ENCODE measurements at regions not wholly inside any gene's neighbourhood (a gene's known extent, or its start where the extent isn't known, plus 50 kb on each side); places are given as distances from the start of the nearest gene placed in this dataset.

GRCh38 chr2:42116195-42117181 is 52.7 kb upstream of the EML4 start:
- TF ChIP-seq CTCF (conservative IDR thresholded peaks at IDR 0.05; ENCODE audit: low read depth, low read length) (no peak), EZH2phosphoT487 (IDR thresholded peaks at IDR 0.05; ENCODE audit: borderline replicate concordance, low read length) (no peak), EZH2 (IDR thresholded peaks at IDR 0.05; ENCODE audit: low read length, unreplicated experiment) (no peak)
